IPS-20b (cell line): ENCODE measurements at regions not wholly inside any gene's neighbourhood (a gene's known extent, or its start where the extent isn't known, plus 50 kb on each side); places are given as distances from the start of the nearest gene placed in this dataset.

Source experiments
- H3K27ac ChIP-seq: one replicate; pipeline ENCODE4 v1.5.1; 2013; ENCODE audit warnings: low read length
- H3K27me3 ChIP-seq: 2 replicates; pipeline ENCODE4 v1.6.1; 2013; ENCODE audit warnings: mild to moderate bottlenecking, low read length, inconsistent platforms; ENCODE audit not compliant: insufficient read depth
- H3K36me3 ChIP-seq: 2 replicates; pipeline ENCODE4 v1.6.1; 2013; ENCODE audit warnings: low read depth, mild to moderate bottlenecking, inconsistent platforms, low read length, moderate library complexity; ENCODE audit not compliant: insufficient read depth
- H3K4me1 ChIP-seq: 2 replicates; pipeline ENCODE4 v1.6.1; 2013; ENCODE audit warnings: mild to moderate bottlenecking, control low read depth, inconsistent platforms, low read length, moderate library complexity; ENCODE audit not compliant: insufficient read depth
- H3K4me3 ChIP-seq: 2 replicates; pipeline ENCODE4 v1.5.1; 2013; ENCODE audit warnings: mild to moderate bottlenecking, low read length, inconsistent platforms
- H3K9ac ChIP-seq: 2 replicates; pipeline ENCODE4 v1.6.1; 2013; ENCODE audit warnings: low read depth, mild to moderate bottlenecking, inconsistent platforms, low read length, moderate library complexity
- H3K9me3 ChIP-seq: 2 replicates; pipeline ENCODE4 v1.6.1; 2013; ENCODE audit warnings: mild to moderate bottlenecking, low read depth, low read length, inconsistent platforms; ENCODE audit not compliant: insufficient read depth

DNA sequence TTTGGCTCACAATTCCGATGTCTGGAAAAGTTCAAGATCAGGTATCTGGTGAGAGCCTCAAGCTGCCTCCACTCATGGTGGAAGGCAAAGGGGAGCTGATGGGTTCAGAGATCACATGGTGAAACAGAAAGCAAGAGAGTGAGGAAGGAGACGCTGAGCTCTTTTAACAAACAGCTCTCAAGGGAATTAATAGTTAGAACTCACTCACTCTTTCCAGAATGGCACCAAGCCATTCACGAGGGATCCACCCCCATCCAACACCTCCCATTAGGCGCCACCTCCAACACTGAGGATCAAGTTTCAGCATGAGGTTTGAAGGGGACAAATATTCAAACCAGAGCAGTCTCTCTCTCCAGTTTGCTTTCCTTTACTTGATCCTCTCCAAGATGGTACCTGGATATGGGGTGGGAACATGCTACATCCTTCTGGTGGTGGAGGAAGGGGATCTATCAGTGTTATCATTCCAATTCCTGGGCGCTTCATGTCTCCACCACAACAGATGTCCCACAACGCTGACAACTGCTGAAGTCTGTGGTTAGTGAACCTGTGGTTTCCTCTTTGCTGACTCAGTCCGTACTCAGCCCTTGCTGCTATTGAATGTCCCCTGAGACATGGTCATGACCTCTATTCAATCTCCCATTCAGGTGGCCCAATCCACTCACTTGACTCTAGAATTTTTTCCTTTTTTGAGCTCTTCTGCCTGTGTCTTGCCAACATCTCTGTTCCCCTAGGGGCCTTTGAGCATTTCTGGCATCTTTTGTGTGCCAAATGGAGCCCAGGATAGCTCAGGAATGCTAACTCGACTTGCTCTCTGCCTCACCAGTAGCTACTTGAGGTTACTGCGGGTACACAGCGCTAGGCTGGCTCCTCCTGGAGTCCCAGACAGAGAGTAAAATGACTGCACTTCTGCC, 395.2 kb downstream of the MID1IP1 start:
- H3K9ac ChIP-seq, result no peak overlapping the region
- H3K4me3 ChIP-seq, result no peak overlapping the region
- no peaks in the 10 kb centered on the region for H3K27me3 ChIP-seq
- no peaks in the 10 kb centered on the region for H3K9me3 ChIP-seq
- no peaks in the 10 kb centered on the region for H3K36me3 ChIP-seq
- H3K27ac ChIP-seq, result no peak overlapping the region
- H3K4me1 ChIP-seq, result peaks cover 12% of the 10 kb centered on the region

DNA sequence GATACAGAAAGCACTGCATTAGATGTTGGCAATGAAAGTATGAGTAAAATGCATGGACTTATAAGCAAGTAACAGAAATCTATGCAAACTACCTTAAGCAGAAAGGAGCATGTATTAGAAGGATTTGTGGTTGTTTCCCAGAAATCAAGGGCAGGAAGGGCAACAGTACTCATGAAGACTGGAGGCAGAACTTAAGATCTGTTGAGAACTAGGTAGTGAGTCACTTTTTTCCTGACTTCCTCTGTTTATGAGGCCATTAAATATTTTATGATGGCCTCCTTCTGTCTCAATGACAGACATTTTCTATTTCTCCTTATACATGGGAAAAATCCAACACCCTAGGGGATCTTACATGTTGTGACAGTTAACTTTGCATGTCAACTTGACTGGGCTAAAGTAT, 398.2 kb downstream of the MID1IP1 start:
- Histone ChIP-seq H3K27me3 (no peaks in the 10 kb centered on the region), H3K27ac (no peak overlapping the region), H3K9ac (no peak overlapping the region), H3K36me3 (no peaks in the 10 kb centered on the region), H3K4me3 (no peak overlapping the region), H3K9me3 (no peaks in the 10 kb centered on the region), H3K4me1 (peaks cover 12% of the 10 kb centered on the region)

DNA sequence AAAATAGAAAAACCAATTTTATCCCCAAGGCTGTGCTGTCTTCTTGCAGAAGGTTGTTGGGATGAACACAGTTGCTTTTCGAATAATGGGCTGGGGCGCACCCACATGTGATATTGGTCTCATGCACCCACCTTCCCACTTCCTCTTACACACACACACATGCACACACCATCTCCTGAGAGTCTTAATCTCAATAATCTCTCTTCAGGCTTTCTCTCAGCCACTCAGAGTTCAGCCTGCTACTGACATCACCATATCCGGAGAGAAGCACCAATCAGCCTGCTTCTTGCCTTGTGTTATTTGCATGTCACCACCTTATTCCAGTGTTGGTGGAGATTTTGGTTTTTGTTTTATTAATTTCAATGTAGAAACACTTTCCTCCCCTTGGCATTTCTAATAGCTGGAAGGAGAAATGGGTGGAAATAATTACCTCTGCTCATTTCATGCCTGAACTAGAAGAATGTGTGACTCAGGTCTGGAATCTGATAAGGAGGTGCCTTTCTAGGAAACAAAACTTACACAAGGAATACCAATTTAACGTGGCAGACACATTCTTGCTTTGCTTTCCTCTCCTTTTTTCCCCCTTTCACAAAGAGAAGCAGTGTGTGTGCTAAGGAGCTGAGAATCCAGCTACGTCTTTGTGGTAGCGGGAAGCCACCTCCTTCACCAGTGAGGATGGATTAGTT, 400.2 kb downstream of the MID1IP1 start:
- H3K27me3 ChIP-seq, result no peaks in the 10 kb centered on the region
- H3K9ac ChIP-seq, result no peak overlapping the region
- H3K27ac ChIP-seq, result no peak overlapping the region
- no peak overlapping the region for H3K4me3 ChIP-seq
- no peaks in the 10 kb centered on the region for H3K4me1 ChIP-seq
- no peaks in the 10 kb centered on the region for H3K36me3 ChIP-seq
- H3K9me3 ChIP-seq, result no peaks in the 10 kb centered on the region

DNA sequence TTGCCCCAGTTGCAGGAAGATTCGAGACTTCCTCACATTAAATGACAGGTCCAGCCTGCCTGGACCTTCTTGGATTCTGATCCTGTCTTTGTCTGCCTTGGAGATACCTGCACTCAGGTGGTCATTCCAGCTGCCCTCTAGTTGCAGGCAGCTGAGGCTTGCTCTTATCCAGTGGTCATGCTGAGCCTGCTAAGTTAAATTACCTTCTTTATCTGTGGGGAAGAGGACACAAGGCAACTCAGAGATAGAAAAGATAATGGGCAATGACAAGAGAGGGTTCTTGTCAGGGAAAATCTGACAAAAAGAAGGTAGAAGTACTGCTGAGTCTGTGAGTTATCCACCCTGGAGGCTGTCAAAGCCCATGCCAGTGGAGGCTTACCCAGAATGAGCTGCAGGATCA, 401.4 kb downstream of the MID1IP1 start:
- Histone ChIP-seq H3K4me1 (no peaks in the 10 kb centered on the region), H3K4me3 (no peak overlapping the region), H3K27ac (no peak overlapping the region), H3K36me3 (no peaks in the 10 kb centered on the region), H3K9ac (no peak overlapping the region), H3K9me3 (no peaks in the 10 kb centered on the region), H3K27me3 (no peaks in the 10 kb centered on the region)

DNA sequence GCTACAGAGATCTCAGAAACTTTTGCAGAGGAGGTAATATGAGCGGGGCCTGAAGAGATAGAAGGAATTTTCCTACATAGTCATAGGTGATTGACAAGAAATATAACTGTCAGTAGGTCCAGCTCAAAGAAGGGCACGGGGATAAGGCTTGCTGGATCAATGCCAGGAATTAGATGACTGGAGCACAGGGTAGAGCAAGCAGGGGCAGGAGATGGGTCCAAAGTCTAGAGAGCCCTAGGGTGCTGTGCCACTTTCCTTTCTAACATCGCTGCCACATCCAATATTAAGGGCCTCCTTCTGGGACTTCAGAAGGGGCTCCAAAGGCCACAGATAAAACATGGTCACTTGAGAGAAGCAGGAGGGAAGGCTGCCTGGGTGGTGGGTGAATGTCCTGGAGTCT, 402.2 kb downstream of the MID1IP1 start:
- Histone ChIP-seq H3K27ac (no peak overlapping the region), H3K27me3 (no peaks in the 10 kb centered on the region), H3K4me3 (no peak overlapping the region), H3K4me1 (no peaks in the 10 kb centered on the region), H3K9ac (no peak overlapping the region), H3K9me3 (no peaks in the 10 kb centered on the region), H3K36me3 (no peaks in the 10 kb centered on the region)

DNA sequence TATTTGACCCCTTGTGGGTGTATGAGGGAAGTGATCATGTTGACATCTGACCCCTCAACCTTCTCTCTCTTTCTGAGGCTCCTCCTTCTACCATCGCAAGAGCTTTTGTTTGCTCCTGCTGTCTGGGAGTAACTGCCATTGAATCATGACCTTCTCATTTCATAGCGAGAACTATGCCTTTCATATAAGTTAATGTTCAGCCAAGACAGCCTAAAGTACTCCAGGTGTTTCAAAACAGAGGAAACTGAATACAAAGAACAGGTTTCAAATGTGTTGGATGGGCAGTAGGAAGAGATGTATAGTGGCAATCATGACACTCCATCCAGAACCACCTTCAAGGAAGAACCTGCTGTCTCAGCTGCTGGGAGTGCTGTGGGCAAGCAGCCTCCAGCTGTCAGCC, 403.1 kb downstream of the MID1IP1 start:
- Histone ChIP-seq H3K9me3 (no peaks in the 10 kb centered on the region), H3K4me1 (no peaks in the 10 kb centered on the region), H3K36me3 (no peaks in the 10 kb centered on the region), H3K9ac (no peak overlapping the region), H3K4me3 (no peak overlapping the region), H3K27ac (no peak overlapping the region), H3K27me3 (no peaks in the 10 kb centered on the region)

DNA sequence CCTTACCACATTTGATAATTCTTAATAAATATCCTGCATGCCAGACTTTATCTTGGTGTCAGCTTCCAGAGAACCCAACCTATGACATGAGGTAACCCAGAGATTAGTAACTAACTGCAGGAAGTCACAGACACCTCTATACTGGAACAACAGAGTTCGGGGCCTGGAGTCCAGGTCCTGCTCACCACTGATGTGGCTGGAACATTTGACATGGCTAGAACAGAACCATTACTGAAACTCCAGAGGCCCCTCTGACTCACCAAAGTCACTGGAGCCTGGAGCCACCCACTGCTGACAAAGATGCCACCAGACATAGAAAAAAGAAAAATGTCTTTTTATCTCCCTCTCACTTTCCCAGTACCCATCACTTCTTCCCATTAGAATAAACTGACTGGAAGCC, 403.7 kb downstream of the MID1IP1 start:
- no peak overlapping the region for H3K27ac ChIP-seq
- H3K4me3 ChIP-seq, result no peak overlapping the region
- no peaks in the 10 kb centered on the region for H3K36me3 ChIP-seq
- H3K27me3 ChIP-seq, result no peaks in the 10 kb centered on the region
- no peaks in the 10 kb centered on the region for H3K9me3 ChIP-seq
- no peak overlapping the region for H3K9ac ChIP-seq
- H3K4me1 ChIP-seq, result no peaks in the 10 kb centered on the region

DNA sequence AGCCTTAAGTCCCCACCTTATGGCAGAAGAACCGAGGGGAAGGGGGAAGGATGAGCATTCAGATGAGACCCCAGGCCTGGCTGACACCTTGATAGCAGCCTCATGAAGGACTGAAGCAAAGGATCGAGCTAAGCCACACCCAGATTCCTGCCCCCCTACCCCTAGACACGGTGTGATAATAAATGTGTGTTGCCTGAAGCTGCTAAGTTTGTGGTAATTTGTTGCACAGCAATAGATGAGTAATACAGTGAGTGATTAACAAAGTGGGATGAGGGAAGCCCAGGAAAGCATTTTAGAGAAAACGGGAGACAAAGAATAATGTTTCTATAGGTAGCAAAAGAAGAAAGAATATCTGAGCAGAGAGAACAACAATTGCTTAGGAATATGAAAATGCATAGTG, 404.2 kb downstream of the MID1IP1 start:
- Histone ChIP-seq H3K9ac (no peak overlapping the region), H3K4me3 (no peak overlapping the region), H3K9me3 (no peaks in the 10 kb centered on the region), H3K36me3 (no peaks in the 10 kb centered on the region), H3K4me1 (no peaks in the 10 kb centered on the region), H3K27ac (no peak overlapping the region), H3K27me3 (no peaks in the 10 kb centered on the region)

DNA sequence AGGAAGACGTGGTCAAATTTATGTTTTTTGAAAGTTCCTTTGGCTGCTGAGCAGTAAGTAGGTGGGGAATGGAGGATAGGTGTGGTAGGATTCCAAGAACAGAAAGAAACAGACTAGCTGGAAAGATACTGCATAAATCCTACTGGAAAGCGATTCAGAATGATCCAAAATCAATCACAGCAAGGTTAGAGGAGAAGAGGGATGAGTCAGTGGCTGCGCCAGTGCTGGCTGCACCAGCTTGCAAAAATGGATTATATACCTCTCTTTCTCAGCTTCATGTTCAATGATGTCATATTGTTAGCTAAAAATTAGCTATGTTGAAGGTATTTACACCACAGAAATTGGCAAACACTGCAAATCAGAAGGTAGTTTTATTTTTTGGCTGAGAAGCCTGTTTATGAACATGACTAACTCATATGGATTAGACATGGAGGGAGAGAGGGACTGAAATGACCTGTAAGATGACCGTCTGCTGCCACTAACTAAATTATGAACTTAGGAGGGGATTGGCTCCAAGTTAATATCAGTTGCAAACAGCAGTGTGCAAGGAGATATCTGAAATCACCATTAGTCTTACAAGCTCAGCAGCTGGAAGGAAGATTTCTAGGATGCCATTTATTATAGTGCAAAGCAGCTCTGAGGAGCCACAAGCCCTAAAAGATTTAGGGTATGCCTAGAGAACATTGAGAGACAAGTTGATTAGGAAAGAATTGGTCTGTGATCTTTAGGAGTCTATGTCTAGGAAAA, 405.3 kb downstream of the MID1IP1 start:
- no peak overlapping the region for H3K9ac ChIP-seq
- no peaks in the 10 kb centered on the region for H3K36me3 ChIP-seq
- H3K4me1 ChIP-seq, result no peaks in the 10 kb centered on the region
- no peaks in the 10 kb centered on the region for H3K27me3 ChIP-seq
- no peak overlapping the region for H3K27ac ChIP-seq
- no peaks in the 10 kb centered on the region for H3K9me3 ChIP-seq
- no peak overlapping the region for H3K4me3 ChIP-seq

DNA sequence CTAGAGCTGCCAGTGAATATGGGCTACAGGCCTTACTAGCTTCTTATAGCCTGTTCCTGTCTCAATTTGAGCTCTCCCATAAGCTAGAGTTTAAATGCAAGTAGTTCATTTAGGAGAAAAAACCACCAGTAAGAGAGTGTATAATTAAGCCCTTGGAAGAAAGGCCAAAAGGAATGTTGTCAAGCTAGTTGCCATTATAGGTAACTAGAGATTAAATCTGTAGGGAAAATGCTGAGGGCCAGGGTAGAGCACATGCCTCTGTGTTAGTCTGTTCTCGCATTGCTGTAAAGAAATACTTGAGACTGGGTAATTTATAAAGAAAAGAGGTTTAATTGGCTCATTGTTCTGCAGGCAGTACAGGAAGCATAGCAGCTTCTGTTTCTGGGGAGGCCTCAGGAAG, 410.2 kb downstream of the MID1IP1 start:
- H3K4me1 ChIP-seq, result no peaks in the 10 kb centered on the region
- no peaks in the 10 kb centered on the region for H3K27me3 ChIP-seq
- no peaks in the 10 kb centered on the region for H3K9me3 ChIP-seq
- no peak overlapping the region for H3K27ac ChIP-seq
- H3K4me3 ChIP-seq, result no peak overlapping the region
- H3K9ac ChIP-seq, result no peak overlapping the region
- H3K36me3 ChIP-seq, result no peaks in the 10 kb centered on the region

DNA sequence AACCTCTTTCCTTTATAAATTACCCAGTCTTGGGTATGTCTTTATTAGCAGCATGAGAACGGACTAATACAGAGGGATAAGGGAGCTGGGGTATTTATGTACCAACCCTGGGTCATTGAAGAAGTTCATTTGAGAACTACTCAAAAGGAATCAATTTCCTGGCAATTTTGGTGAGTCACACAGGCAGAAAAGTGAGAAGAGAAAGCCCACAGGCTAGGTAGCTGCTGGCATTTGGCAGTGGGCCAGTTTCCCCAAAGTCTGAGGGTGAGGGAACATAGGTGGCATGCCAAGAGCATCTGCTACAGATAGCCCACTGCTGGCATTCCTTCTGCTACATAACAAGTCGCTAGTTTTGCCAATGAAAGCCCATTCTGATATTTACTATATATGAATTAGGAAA, 411.2 kb downstream of the MID1IP1 start:
- Histone ChIP-seq H3K4me3 (no peak overlapping the region), H3K36me3 (no peaks in the 10 kb centered on the region), H3K9ac (no peak overlapping the region)

More for the DNA sequence above, 411.2 kb downstream of the MID1IP1 start:
- Histone ChIP-seq H3K4me1 (no peaks in the 10 kb centered on the region), H3K9me3 (no peaks in the 10 kb centered on the region), H3K27me3 (no peaks in the 10 kb centered on the region), H3K27ac (no peak overlapping the region)
